Activated gamma-delta T cell treated with anti-CD3 and anti-CD28 coated beads, Interleukin-2, amount 50 U/mL, for 16 hours (primary cell): ENCODE measurements at regions not wholly inside any gene's neighbourhood (a gene's known extent, or its start where the extent isn't known, plus 50 kb on each side); places are given as distances from the start of the nearest gene placed in this dataset.

Experiments
- DNase-seq: peaks from one replicate; pipeline ENCODE4 v3.0.0-alpha.2; 2020; ENCODE audit warnings: low read depth

DNA sequence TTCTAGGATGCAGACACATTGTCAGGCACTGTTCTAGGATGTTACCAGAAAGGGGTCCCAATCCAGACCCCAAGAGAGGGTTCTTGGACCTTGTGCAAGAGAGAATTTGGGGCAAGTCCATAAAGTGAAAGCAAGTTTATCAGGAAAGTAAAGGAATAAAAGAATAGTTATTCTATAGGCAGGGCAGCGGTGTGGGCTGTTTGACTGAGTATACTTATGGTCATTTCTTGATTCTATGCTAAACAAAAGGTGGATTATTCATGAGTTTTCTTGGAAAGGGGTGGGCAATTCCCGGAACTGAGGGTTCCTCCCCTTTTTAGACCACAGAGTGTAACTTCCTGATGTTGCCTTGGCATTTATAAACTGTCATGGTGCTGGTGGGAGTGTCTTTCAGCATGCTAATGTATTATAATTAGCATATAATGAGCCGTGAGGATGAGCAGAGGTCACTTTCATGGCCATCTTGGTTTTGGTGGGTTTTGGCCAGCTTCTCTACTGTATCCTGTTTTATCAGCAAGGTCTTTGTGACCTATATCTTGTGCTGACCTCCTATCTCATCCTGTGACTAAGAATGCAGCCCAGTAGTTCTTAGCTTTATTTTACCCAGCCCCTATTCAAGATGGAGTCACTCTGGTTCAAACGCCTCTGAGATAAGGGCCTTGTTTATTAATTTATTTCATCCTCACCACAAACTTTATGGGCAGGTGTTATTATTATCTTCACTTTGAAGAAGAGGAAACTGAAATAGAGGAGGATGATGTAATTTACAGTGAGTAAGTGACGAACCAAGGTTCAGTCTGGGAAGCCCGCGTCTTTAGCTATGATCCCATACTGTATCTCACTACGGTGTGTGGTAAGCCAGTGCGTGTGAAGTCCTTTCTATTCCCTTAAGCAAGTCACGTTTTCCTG, 186.0 kb upstream of the KLF4 start:
- DNase-seq = no peak

- no peak for DNase-seq
These were observed 185.2 kb upstream of the KLF4 start for GRCh38 chr9:107674721-107675277.

- no peak for DNase-seq
These were observed 184.5 kb upstream of the KLF4 start for GRCh38 chr9:107673861-107674720.

DNA sequence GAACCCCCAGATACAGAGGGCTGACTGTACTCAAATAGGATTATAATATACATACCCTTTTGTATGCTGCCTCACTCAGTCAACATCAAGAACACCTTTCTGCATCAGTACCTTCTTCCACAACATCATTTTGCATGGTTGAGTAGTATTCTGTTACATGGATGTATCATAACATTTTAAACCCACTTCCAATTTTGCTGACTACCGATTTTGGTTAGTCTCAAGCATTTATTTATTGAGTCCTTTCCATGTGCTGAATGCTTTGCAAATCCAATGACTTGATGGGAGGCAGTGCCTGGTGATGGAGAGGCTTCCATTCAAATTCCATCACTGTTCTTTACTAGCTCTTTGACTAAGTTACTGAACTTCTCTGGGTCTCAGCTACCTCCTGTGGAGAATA, 182.0 kb upstream of the KLF4 start:
- no peak for DNase-seq

DNA sequence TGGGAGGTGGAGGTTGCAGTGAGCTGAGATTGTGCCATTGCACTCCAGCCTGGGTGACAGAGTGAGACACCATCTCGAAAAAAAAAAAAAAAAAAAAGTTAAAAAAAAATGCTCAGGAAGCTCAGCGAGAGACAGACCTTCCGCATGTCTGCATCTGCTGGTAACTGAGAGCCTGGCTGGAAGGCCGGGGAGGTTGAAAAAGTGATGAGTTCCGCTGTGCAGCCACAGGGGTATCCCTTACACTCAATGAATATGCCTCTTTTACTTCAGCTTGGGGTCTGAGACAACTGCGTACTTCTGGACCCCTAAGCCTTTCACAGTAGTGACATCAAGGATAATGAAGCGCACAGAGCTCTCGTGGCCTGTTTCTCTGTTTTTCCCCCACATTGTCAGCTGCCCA, 179.9 kb upstream of the KLF4 start:
- no peak for DNase-seq

- DNase-seq = no peak
These were observed 177.9 kb upstream of the KLF4 start for GRCh38 chr9:107667231-107668070.

DNA sequence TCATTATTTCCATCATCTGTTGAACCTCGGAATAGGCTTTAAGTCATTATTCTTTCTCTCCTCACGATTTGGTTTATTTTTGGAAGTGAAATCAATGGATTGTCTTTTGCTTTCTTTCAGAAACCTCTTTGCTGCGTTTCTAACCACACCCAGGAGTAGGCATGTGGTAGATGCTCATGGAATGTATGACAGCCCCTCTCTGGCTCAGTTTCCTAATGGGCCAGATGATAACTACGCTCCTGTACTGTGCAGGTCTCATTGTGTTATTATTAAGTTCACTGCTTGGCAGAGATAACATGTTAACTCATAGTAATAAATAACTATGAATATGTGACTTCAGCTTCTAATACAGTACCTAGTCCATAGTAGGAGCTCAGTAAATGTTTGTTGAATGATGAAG, 175.5 kb upstream of the KLF4 start:
- no peak for DNase-seq

GRCh38 chr9:107660976-107661375, 171.4 kb upstream of the KLF4 start:
- DNase-seq = no peak

DNA sequence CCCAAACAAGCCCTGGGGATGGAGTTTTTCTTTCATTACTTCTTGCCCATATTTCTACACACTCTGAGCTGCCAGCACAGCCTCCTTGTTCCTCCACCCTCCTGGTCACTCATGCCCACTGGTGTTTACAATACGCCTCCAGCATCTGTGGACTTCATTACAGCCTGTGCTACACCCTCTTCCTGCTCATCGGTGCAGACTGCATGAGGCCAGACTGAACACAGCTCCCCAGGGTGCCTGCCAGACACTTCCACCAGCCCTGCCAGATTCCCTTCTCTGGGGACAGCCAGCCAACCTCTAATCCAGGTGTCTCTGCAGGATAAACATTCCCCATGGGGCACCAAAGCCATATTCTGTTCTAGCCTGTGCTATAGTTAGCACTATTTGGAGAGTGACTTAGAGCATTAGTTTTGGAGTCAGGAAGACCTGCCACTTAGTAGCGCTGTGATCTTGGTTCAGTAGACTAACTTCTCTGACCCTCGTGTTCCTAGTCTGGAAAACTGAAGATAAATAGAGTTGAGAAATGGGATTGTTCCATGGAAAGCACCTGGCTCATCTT, 163.8 kb upstream of the KLF4 start:
- DNase-seq = no peak

- DNase-seq = no peak
These were observed 161.4 kb upstream of the KLF4 start for GRCh38 chr9:107650995-107651394.

DNA sequence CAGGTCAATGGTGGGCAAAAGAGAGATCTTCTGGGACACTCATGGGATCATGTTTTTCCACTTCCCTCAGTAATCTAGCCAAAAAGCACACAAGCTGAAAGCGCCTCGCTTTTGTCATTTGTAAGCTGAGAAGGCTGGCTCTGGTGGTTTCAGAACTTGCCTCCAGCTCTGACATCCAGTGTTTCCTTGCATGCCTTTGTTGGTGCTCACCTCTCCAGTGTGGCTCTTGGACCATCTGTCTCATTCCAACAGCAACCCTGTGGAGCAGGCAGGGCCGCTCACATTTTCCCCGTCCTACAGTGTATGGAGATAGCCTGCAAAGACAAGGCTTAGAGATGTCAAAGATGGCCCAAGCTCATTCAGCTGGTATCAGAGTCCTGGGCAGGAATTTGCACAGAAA, 160.8 kb upstream of the KLF4 start:
- no peak for DNase-seq

- DNase-seq = no peak
These were observed 158.7 kb upstream of the KLF4 start for GRCh38 chr9:107648153-107648715.

GRCh38 chr9:107647611-107648010, 158.0 kb upstream of the KLF4 start:
- no peak for DNase-seq

DNA sequence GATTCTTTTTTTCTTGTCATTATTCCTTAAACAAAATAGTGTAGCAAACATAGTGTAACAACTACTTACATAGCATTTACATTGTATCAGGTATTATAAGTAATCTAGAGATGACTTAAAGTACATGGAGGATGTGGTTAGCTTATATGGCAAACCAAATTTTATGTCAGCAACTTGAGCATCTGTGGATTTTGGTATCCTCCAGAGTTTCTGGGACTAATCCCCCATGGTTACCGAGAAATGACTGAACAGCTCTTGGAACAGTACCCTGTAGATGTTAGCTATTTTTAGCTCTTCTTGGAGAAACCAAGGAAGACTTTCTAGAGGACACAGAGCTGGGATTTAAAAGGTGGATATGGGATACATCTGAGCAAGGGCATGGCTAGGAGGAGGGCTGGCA, 157.6 kb upstream of the KLF4 start:
- DNase-seq = no peak

GRCh38 chr9:107645464-107645833, 155.9 kb upstream of the KLF4 start:
- DNase-seq = no peak

DNA sequence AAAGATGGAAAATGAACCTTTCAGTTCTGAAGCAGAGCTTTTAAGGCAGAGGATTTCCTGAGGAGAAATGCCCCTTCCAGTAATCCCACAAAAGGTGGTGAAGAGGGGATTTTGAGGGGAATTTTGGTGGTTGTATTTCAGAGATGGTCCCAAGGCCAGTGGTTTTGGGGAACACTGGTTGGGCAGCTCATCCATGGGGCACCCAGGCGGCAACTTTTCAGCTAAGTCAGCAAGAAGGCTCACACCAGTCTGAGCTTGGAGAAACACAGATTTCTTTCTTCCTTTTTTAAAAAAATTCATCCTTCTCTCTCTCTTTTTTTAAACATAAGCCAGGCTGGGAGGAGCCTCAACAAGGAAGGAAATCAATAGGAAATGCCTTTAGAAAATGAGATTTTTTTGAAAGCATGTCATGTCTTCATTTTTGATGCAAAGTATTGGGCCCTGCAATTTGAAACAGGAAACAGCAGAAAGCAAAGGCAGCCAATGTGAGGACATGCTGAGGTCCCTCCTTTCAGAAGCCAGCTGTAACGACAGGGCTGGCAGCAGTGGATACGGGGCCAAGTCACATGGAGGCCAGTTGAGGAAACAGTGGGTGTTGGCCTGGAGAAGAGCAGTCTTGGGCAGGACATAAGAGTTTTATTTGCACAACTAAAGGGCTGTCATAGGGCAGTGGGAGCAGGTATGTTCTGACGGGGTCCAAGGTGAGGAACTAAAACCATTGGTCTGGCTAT, 155.3 kb upstream of the KLF4 start:
- no peak for DNase-seq

GRCh38 chr9:107639426-107639825, 149.9 kb upstream of the KLF4 start:
- no peak for DNase-seq

GRCh38 chr9:107638521-107639310, 149.1 kb upstream of the KLF4 start:
- no peak for DNase-seq
